ENCODE measurements at regions not wholly inside any gene's neighbourhood (a gene's known extent, or its start where the extent isn't known, plus 50 kb on each side); places are given as distances from the start of the nearest gene placed in this dataset.

DNA sequence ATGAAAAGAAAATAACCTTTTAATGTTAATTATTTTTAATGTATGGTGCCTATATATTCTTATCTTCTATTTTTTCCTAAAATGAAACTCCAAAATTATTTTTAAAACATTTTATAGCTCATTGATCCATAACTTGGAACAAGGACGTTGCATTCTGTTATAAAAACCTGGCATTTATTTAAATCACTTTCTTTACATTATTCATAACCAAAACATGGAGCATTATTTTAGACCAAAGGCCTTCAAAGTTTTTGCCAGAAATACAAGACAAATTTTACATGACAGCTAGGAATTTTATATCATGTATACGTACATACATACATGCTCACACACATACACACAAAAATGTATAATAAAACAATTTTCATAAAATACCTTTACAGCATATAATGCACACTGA lies 259.8 kb downstream of the QDPR start:
- ChIA-PET SMC1A (ENCODE audit: uncharacterized antibody, unreplicated experiment) (no interaction called here), CTCF (no interaction called here), POLR2A (no interaction called here), RAD21 (ENCODE audit: unreplicated experiment) (no interaction called here)
- Histone ChIP-seq H3K9me3 (replicated peaks; ENCODE audit: control insufficient read depth, insufficient read depth, low read length) (no peaks in the 10 kb centered on the region), H2AFZ (ENCODE audit: control insufficient read depth, low read depth, low read length) (no peak overlapping the region), H3K9ac (ENCODE audit: control insufficient read depth, insufficient read depth, low read length) (no peak overlapping the region), H3K4me3 (no peak overlapping the region), H4K20me1 (ENCODE audit: control insufficient read depth, insufficient read depth) (no peaks in the 10 kb centered on the region), H3K4me2 (ENCODE audit: control insufficient read depth, insufficient read depth) (no peak overlapping the region), H3K4me1 (ENCODE audit: control insufficient read depth, insufficient read depth, low read length) (no peaks in the 10 kb centered on the region), H3K79me2 (ENCODE audit: control insufficient read depth, insufficient read depth, low read length) (no peaks in the 10 kb centered on the region), H3K27me3 (replicated peaks in 1 of 2; ENCODE audit: control insufficient read depth in 2 of 2, insufficient read depth in 2 of 2, low read length in 1 of 2) (no peaks in the 10 kb centered on the region), H3K27ac (ENCODE audit: control insufficient read depth, insufficient read depth) (no peak overlapping the region), H3K36me3 (ENCODE audit: control insufficient read depth in 2 of 2, insufficient read depth in 2 of 2, low read length in 1 of 2) (no peaks in the 10 kb centered on the region)
- FAIRE-seq, result no peak
- in situ Hi-C loops (cut with MboI) (no loop called here), intact Hi-C loops (cut with micrococcal nuclease; ENCODE audit: unreplicated experiment) (no loop called here)
- DNase-seq (ENCODE audit: low read depth, low spot score), result no peak
- no peak for ATAC-seq
- no TSS peak for BruUV-seq (replicated peaks)
- 8% methylated on average over 2 of the region's 2 CpGs for WGBS (ENCODE audit: insufficient coverage, insufficient replicate concordance, low lambda C conversion rate, missing lambda C conversion rate)
- no peak for TF ChIP-seq PKNOX1 (IDR thresholded peaks at IDR 0.05)

GRCh38 chr4:17251101-17251500 lies 260.8 kb downstream of the QDPR start:
- ChIA-PET CTCF (interaction anchor here (1.4 kb wide), 1 partner anchor 73 kb away, joined by 3 read pairs; no protein-coding TSS in a partner anchor), POLR2A (no interaction called here), SMC1A (ENCODE audit: uncharacterized antibody, unreplicated experiment) (interaction anchor here (1.3 kb wide), 1 partner anchor 196 kb away, joined by 3 read pairs; no protein-coding TSS in a partner anchor), RAD21 (ENCODE audit: unreplicated experiment) (no interaction called here)
- intact Hi-C loops (cut with micrococcal nuclease; ENCODE audit: unreplicated experiment), result no loop called here
- Histone ChIP-seq H3K79me2 (ENCODE audit: control insufficient read depth, insufficient read depth, low read length) (no peaks in the 10 kb centered on the region), H3K4me2 (ENCODE audit: control insufficient read depth, insufficient read depth) (no peak overlapping the region), H3K4me1 (ENCODE audit: control insufficient read depth, insufficient read depth, low read length) (no peaks in the 10 kb centered on the region), H3K9me3 (replicated peaks; ENCODE audit: control insufficient read depth, insufficient read depth, low read length) (no peaks in the 10 kb centered on the region), H3K27me3 (replicated peaks in 1 of 2; ENCODE audit: control insufficient read depth in 2 of 2, insufficient read depth in 2 of 2, low read length in 1 of 2) (no peaks in the 10 kb centered on the region), H3K36me3 (ENCODE audit: control insufficient read depth in 2 of 2, insufficient read depth in 2 of 2, low read length in 1 of 2) (no peaks in the 10 kb centered on the region), H3K9ac (ENCODE audit: control insufficient read depth, insufficient read depth, low read length) (no peak overlapping the region), H4K20me1 (ENCODE audit: control insufficient read depth, insufficient read depth) (no peaks in the 10 kb centered on the region), H2AFZ (ENCODE audit: control insufficient read depth, low read depth, low read length) (no peak overlapping the region), H3K27ac (ENCODE audit: control insufficient read depth, insufficient read depth) (no peak overlapping the region), H3K4me3 (no peak overlapping the region)
- WGBS (ENCODE audit: insufficient coverage, insufficient replicate concordance, low lambda C conversion rate, missing lambda C conversion rate), result 15% methylated on average over 3 of the region's 3 CpGs
- no peak for DNase-seq (ENCODE audit: low read depth, low spot score)
- no peak for FAIRE-seq
- BruUV-seq (replicated peaks), result no TSS peak
- TF ChIP-seq ZNF622 (IDR thresholded peaks at IDR 0.05) (no peak), NFIC (IDR thresholded peaks at IDR 0.05; ENCODE audit: low read depth, low read length) (no peak), ESRRA (IDR thresholded peaks at IDR 0.05; ENCODE audit: low read length) (no peak), SUZ12 (IDR thresholded peaks at IDR 0.05; ENCODE audit: unreplicated experiment) (no peak)
- ATAC-seq, result no peak
- in situ Hi-C loops (cut with MboI), result no loop called here
